CD4-positive, alpha-beta T cell treated with Interleukin-4 for 4 hours (primary cell): ENCODE measurements at regions not wholly inside any gene's neighbourhood (a gene's known extent, or its start where the extent isn't known, plus 50 kb on each side); places are given as distances from the start of the nearest gene placed in this dataset.

ENCODE experiments used
- DNase-seq: peaks from one replicate; pipeline ENCODE4 v3.0.0-alpha.2; 2020

- DNase-seq, result no peak
These were observed 497.1 kb upstream of the PLXNA2 start for GRCh38 chr1:208741296-208741695.

GRCh38 chr1:208743361-208743760, 499.2 kb upstream of the PLXNA2 start:
- no peak for DNase-seq

GRCh38 chr1:208747979-208748378, 503.8 kb upstream of the PLXNA2 start:
- no peak for DNase-seq

- DNase-seq, result no peak
These were observed 504.4 kb upstream of the PLXNA2 start for GRCh38 chr1:208748387-208749165.

- DNase-seq, result no peak
These were observed 512.3 kb upstream of the PLXNA2 start for GRCh38 chr1:208756339-208756981.

- no peak for DNase-seq
These were observed 513.7 kb upstream of the PLXNA2 start for GRCh38 chr1:208757846-208758245.

- no peak for DNase-seq
These were observed 515.1 kb upstream of the PLXNA2 start for GRCh38 chr1:208759255-208759654.

GRCh38 chr1:208763971-208764370, 519.8 kb upstream of the PLXNA2 start:
- no peak for DNase-seq

- DNase-seq, result no peak
These were observed 522.6 kb upstream of the PLXNA2 start for GRCh38 chr1:208766832-208767231.

GRCh38 chr1:208767816-208768215, 523.6 kb upstream of the PLXNA2 start:
- DNase-seq, result no peak

- no peak for DNase-seq
These were observed 528.7 kb upstream of the PLXNA2 start for GRCh38 chr1:208772891-208773290.

GRCh38 chr1:208775841-208776240, 531.7 kb upstream of the PLXNA2 start:
- DNase-seq, result no peak

- no peak for DNase-seq
These were observed 534.2 kb upstream of the PLXNA2 start for GRCh38 chr1:208778417-208778816.

- no peak for DNase-seq
These were observed 537.3 kb upstream of the PLXNA2 start for GRCh38 chr1:208781391-208782045.

GRCh38 chr1:208782186-208782585, 538.0 kb upstream of the PLXNA2 start:
- DNase-seq, result no peak

- no peak for DNase-seq
These were observed 541.4 kb upstream of the PLXNA2 start for GRCh38 chr1:208785629-208786028.

GRCh38 chr1:208787219-208787618, 543.0 kb upstream of the PLXNA2 start:
- no peak for DNase-seq

- DNase-seq, result no peak
These were observed 543.9 kb upstream of the PLXNA2 start for GRCh38 chr1:208788013-208788540.

- no peak for DNase-seq
These were observed 547.3 kb upstream of the PLXNA2 start for GRCh38 chr1:208791456-208791855.

GRCh38 chr1:208793861-208794345, 549.7 kb upstream of the PLXNA2 start:
- no peak for DNase-seq

GRCh38 chr1:208799186-208799585, 555.0 kb upstream of the PLXNA2 start:
- DNase-seq, result no peak

- no peak for DNase-seq
These were observed 559.0 kb upstream of the PLXNA2 start for GRCh38 chr1:208803011-208803811.
